BE2C (cell line): ENCODE measurements at regions not wholly inside any gene's neighbourhood (a gene's known extent, or its start where the extent isn't known, plus 50 kb on each side); places are given as distances from the start of the nearest gene placed in this dataset.

Experiments
- DNase-seq: peaks from one replicate; pipeline ENCODE4 v3.0.0-alpha.2; 2020
- H3K27me3 ChIP-seq: fragments of 250-450 bp; sonication (Bioruptor Pico); 2 replicates; pipeline ENCODE4 v1.5.1; 2020; ENCODE audit warnings: mild to moderate bottlenecking
- H3K36me3 ChIP-seq: fragments of 250-450 bp; sonication (Bioruptor Pico); 2 replicates; pipeline ENCODE4 v1.5.1; 2020; ENCODE audit warnings: mild to moderate bottlenecking
- H3K4me1 ChIP-seq: fragments of 250-450 bp; sonication (Bioruptor Pico); 2 replicates; pipeline ENCODE4 v1.5.1; 2020
- H3K4me3 ChIP-seq: 2 replicates; pipeline ENCODE4 v1.5.1; 2011; ENCODE audit warnings: low read depth, low read length
- H3K9me3 ChIP-seq: fragments of 250-450 bp; sonication (Bioruptor Pico); 2 replicates; pipeline ENCODE4 v1.5.1; 2020
- TF ChIP-seq, protein P1 (sequence below): IDR thresholded peaks from 2 replicates; pipeline ENCODE4 v1.5.1; 2012; ENCODE audit warnings: mild to moderate bottlenecking, low read depth, low read length

DNA sequence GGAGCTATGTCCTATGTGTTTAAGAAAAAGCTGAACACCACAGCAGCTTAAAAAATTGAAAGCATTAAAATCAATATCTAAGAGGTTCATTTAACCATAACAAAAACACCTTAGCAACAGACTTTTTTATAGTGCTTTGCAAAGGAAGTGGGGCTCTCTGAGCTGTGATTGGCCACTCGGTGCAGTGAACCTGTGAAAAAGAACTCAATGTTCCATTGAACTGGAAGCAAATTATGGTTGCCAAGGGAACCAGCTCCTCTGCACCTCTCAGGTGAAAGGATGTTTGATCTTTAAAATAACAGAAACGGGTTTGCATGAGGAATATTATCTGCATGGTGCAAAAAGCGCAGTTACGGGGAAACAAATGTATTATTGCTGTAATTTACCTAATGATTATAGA, 149.4 kb downstream of the SNAPC1 start:
- no peak for DNase-seq
- H3K27me3 ChIP-seq, result peaks cover 51% of the 10 kb centered on the region
- H3K9me3 ChIP-seq, result no peaks in the 10 kb centered on the region
- H3K4me1 ChIP-seq, result no peaks in the 10 kb centered on the region
- TF ChIP-seq, protein P1, sequence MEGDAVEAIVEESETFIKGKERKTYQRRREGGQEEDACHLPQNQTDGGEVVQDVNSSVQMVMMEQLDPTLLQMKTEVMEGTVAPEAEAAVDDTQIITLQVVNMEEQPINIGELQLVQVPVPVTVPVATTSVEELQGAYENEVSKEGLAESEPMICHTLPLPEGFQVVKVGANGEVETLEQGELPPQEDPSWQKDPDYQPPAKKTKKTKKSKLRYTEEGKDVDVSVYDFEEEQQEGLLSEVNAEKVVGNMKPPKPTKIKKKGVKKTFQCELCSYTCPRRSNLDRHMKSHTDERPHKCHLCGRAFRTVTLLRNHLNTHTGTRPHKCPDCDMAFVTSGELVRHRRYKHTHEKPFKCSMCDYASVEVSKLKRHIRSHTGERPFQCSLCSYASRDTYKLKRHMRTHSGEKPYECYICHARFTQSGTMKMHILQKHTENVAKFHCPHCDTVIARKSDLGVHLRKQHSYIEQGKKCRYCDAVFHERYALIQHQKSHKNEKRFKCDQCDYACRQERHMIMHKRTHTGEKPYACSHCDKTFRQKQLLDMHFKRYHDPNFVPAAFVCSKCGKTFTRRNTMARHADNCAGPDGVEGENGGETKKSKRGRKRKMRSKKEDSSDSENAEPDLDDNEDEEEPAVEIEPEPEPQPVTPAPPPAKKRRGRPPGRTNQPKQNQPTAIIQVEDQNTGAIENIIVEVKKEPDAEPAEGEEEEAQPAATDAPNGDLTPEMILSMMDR, result no peak
- H3K4me3 ChIP-seq, result no peak overlapping the region
- H3K36me3 ChIP-seq, result no peaks in the 10 kb centered on the region

DNA sequence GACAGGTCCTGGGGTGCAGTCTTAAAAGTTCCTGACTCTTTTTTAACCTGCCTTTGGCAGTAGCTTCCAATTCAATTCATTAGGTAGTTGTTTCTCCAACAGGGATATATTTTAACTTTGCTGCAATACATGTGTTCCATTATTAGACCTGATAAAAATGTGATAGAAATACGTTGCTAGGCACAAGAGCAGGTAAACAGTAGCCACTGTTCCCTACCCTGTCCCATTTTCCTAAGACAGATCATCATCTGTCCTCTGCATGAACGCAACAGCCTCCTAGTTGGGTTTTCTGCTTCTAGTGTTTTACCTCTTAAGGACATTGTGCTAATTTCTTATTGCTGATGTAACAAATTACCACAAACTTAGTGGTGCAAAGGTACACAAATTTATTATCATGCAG, 156.8 kb downstream of the SNAPC1 start:
- no peak overlapping the region for H3K4me3 ChIP-seq
- H3K27me3 ChIP-seq, result peaks cover 6% of the 10 kb centered on the region; the same call in 1 of the 2 replicates
- H3K4me1 ChIP-seq, result no peaks in the 10 kb centered on the region
- TF ChIP-seq, protein P1, result no peak
- no peaks in the 10 kb centered on the region for H3K9me3 ChIP-seq
- DNase-seq, result no peak
- no peaks in the 10 kb centered on the region for H3K36me3 ChIP-seq

DNA sequence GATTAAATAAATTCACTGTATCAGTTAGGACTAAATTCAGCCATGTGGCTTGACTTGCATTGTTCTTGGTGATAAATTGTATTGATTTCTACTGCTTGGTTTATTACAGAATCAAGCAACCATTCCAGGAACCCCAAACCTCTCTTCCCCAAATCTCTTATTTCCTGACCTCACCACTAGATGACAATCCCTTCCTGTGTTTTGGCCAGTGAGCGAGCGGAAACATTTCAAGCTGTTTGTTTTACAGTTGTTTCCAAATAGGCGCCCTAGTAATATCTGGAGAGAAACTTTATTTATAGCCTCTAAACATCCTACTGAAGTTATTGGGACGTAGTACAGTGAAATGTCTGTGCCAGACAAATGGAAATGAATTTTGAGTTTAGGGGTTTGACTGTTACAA, 161.1 kb downstream of the SNAPC1 start:
- Histone ChIP-seq H3K27me3 (peaks cover 7% of the 10 kb centered on the region), H3K9me3 (no peaks in the 10 kb centered on the region), H3K4me1 (no peaks in the 10 kb centered on the region), H3K36me3 (no peaks in the 10 kb centered on the region), H3K4me3 (no peak overlapping the region)
- DNase-seq, result no peak
- TF ChIP-seq, protein P1, result no peak

DNA sequence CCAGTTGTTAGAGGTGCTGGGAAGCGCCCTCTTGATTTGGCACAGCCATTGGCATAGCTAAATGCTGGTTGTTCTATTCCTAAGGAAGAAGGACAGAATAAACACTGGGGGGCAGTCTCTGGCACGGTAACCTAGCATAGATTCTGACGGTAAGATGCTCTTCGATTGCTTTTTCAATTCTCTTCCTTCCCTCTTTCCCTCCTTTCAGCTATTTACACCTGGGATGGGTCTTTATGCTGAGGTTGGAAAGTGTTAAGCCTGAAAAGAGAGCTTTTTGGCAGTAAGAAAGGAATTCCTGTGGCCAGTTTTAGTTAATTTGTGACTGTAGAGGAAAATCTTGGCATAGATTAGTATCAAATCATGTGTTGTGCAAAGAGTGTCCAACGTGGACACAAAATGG, 162.8 kb downstream of the SNAPC1 start:
- H3K36me3 ChIP-seq, result no peaks in the 10 kb centered on the region
- H3K4me1 ChIP-seq, result no peaks in the 10 kb centered on the region
- peaks cover 22% of the 10 kb centered on the region for H3K27me3 ChIP-seq
- no peak for DNase-seq
- no peak overlapping the region for H3K4me3 ChIP-seq
- no peaks in the 10 kb centered on the region for H3K9me3 ChIP-seq
- TF ChIP-seq, protein P1, result peak; percentile 35

DNA sequence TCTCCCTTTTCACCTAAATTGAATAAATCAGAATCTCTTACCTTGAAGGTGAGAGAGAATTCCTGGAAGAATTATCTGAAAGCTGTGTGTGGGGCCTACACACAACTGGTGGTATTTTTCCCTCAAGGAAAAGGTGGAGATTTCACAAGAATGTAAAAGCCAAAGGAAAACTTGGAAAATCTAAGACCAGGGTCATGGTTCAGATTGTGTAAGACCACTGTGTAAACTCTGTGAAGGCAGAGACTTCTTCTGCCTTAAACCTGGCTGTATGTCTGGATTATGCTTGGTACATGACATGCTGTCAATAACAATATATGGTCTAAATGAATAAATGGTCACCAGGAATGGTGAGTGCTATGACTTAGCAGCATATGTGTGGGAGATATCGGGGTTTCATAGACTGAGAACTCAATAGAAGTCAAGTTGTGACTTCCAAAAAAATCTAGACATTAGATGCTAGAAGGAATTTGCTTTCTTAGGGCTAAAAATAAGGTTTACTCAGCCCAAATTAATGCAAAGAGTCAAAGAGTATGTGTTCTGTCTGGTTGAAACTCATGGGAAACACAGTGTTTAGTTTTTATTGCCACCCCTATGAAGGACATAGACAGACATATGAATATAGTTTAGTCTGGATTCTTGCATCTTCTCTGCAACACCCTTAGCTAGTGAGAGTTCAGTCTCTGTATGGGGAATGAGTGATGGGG, 163.7 kb downstream of the SNAPC1 start:
- peaks cover 26% of the 10 kb centered on the region for H3K27me3 ChIP-seq
- TF ChIP-seq, protein P1, result no peak
- no peak for DNase-seq
- no peaks in the 10 kb centered on the region for H3K4me1 ChIP-seq
- H3K36me3 ChIP-seq, result no peaks in the 10 kb centered on the region
- no peak overlapping the region for H3K4me3 ChIP-seq
- H3K9me3 ChIP-seq, result no peaks in the 10 kb centered on the region

DNA sequence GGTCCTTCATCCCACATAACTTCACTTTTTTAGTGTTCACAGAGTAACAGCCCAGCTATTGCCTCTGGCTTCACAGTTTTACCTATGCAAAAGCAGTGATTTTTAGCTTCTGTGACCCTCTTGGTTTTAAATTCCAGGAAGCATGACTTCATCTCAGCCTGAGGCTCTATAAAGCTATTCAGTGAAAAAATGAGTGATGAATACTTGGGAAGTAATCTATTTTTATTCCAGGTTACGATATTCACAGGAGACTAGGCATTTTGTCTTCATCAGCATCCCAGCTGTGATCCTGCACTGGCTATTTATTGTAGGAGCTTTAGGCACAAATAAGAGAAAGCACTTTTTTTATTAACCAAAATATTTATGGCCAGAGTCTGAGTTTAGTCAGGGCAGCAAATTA, 164.8 kb downstream of the SNAPC1 start:
- peaks cover 29% of the 10 kb centered on the region for H3K27me3 ChIP-seq
- DNase-seq, result no peak
- TF ChIP-seq, protein P1, result no peak

More for the DNA sequence above, 164.8 kb downstream of the SNAPC1 start:
- Histone ChIP-seq H3K9me3 (no peaks in the 10 kb centered on the region), H3K36me3 (no peaks in the 10 kb centered on the region), H3K4me1 (no peaks in the 10 kb centered on the region), H3K4me3 (no peak overlapping the region)
